Small intestine (tissue), 7 donors: ENCODE measurements at regions not wholly inside any gene's neighbourhood (a gene's known extent, or its start where the extent isn't known, plus 50 kb on each side); places are given as distances from the start of the nearest gene placed in this dataset.

Experiments
- DNase-seq, 2 donors: peaks; one replicate each; pipeline versions ENCODE4 v3.0.0 to v3.0.0-alpha.2; 2013
- FAIRE-seq: peaks from 2 replicates; lab custom pipeline; 2012; peaks lifted over from hg19 to GRCh38; lab: Jason Lieb, UNC
- H3K27ac ChIP-seq, 3 donors: one replicate each; pipeline ENCODE4 v1.5.1; 2013; ENCODE audit warnings: low read length in 2 of 3, mild to moderate bottlenecking in 2 of 3, control low read depth in 1 of 3, inconsistent platforms in 1 of 3, low read depth in 1 of 3, moderate library complexity in 1 of 3
- H3K27me3 ChIP-seq, 3 donors: one replicate each; pipeline ENCODE4 v1.6.1; 2013; ENCODE audit warnings: low read length in 3 of 3, inconsistent platforms in 1 of 3; ENCODE audit not compliant: control insufficient read depth in 3 of 3, insufficient read depth in 3 of 3
- H3K36me3 ChIP-seq, 3 donors: one replicate each; pipeline ENCODE4 v1.6.1; 2013; ENCODE audit warnings: low read length in 3 of 3, inconsistent platforms in 1 of 3, low read depth in 1 of 3, mild to moderate bottlenecking in 1 of 3, moderate library complexity in 1 of 3; ENCODE audit not compliant: control insufficient read depth in 3 of 3, insufficient read depth in 2 of 3
- H3K4me1 ChIP-seq, 3 donors: one replicate each; pipeline ENCODE4 v1.6.1; 2013; ENCODE audit warnings: low read length in 2 of 3, inconsistent platforms in 1 of 3, low read depth in 1 of 3, mild to moderate bottlenecking in 1 of 3, moderate library complexity in 1 of 3; ENCODE audit not compliant: control insufficient read depth in 3 of 3, insufficient read depth in 2 of 3
- H3K4me3 ChIP-seq, 3 donors: one replicate each; pipeline ENCODE4 v1.5.1; 2013; ENCODE audit warnings: low read length in 3 of 3, control low read depth in 1 of 3, inconsistent platforms in 1 of 3, low read depth in 1 of 3, mild to moderate bottlenecking in 1 of 3, moderate library complexity in 1 of 3
- H3K9me3 ChIP-seq, 2 donors: one replicate each; pipeline ENCODE4 v1.6.1; 2013; ENCODE audit warnings: low read depth in 1 of 2, low read length in 1 of 2; ENCODE audit not compliant: control insufficient read depth in 2 of 2, insufficient read depth in 1 of 2
- WGBS, 3 donors: extraction: QIAGEN DNeasy Blood & Tissue Kit; methylation state at CpG; one replicate each; pipeline ENCODE4 v1.1.7; 2013; 5-methylcytosine and 5-hydroxymethylcytosine counted together
- donor health status: healthy with polysubstance abuse.
- donor health status: control.
- donor health status: control.
- donor health status: Bipolar disorder and iron deficiency.
- donor health status: healthy.

- H3K4me1 ChIP-seq: no peaks in the 10 kb centered on the region
- H3K4me3 ChIP-seq: no peak overlapping the region
- FAIRE-seq: no peak
- 58 to 73% (median 66%) methylated on average over 17 of the region's 17 CpGs for WGBS, 3 donors
- H3K9me3 ChIP-seq: no peaks in the 10 kb centered on the region
- no peaks in the 10 kb centered on the region for H3K27me3 ChIP-seq
- H3K36me3 ChIP-seq: no peaks in the 10 kb centered on the region
- no peak overlapping the region for H3K27ac ChIP-seq
- no peak for DNase-seq
Measured at GRCh38 chr20:48164566-48165400, 379.5 kb upstream of the SULF2 start.

DNA sequence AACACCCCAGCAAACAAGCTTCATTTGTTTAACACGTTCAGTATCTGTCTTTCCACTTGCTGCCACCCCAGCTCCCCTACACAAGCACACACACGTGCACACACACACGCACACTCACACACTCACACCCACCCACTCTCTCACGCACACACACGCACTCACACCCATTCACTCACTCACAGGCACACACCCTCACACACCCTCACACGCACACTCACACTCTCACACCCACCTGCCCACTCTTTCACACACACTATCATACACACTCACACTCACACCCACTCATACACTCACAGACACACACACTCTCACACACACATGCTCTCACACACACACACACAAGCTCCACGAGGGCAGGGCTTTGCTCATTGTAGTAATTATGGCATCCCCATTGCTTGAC, 378.8 kb upstream of the SULF2 start:
- DNase-seq (no peak), FAIRE-seq (no peak)
- H3K4me1 ChIP-seq: no peaks in the 10 kb centered on the region
- no peak overlapping the region for H3K4me3 ChIP-seq
- H3K9me3 ChIP-seq: no peaks in the 10 kb centered on the region
- no peaks in the 10 kb centered on the region for H3K27me3 ChIP-seq
- H3K36me3 ChIP-seq: no peaks in the 10 kb centered on the region
- no peak overlapping the region for H3K27ac ChIP-seq
- 62 to 82% (median 66%) methylated on average over 7 of the region's 7 CpGs for WGBS, 3 donors

DNA sequence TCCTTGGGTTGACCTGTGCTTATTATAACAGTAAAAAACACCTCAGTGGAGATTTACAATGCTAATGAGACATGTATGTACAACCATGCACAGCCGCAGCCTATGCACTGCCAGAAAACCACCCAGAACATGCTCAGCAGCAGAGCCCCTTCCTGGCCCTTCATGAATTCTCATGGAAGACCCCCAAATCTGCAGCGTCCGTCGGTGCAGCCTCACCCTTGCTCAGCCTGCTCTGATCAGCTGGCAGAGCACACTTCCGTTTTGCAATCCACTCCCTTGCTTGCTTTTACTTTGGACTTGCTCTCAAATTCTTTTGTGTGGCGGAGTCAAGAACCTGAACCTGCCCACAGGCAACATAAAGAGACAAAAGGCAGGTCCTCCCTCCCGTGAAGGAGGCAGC, 378.2 kb upstream of the SULF2 start:
- DNase-seq: no peak
- H3K36me3 ChIP-seq: no peaks in the 10 kb centered on the region
- H3K4me3 ChIP-seq: no peak overlapping the region
- H3K27ac ChIP-seq: no peak overlapping the region
- H3K27me3 ChIP-seq: no peaks in the 10 kb centered on the region
- no peaks in the 10 kb centered on the region for H3K9me3 ChIP-seq
- FAIRE-seq: no peak
- H3K4me1 ChIP-seq: no peaks in the 10 kb centered on the region
- WGBS, 3 donors: 27 to 55% (median 36%) methylated on average over 7 of the region's 7 CpGs

DNA sequence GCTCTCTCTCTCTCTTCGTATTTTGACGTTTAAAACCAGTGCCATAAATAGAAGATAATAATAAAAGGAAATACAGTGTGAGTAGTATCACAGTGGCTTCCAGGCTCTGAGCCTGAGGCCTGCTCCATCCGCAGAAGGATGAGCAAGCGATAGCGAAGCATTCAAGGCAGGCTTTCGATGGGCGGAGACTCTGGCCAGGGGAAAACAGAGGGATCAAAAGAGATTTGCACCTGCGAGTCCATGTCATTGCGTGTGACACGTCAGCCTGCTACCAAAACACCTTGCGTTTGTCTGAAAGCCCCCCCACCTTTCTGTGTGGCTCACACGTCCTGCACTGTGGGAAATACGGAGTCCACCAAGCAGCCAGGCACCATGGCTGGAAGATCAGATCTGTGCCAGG, 377.3 kb upstream of the SULF2 start:
- no peak for FAIRE-seq

GRCh38 chr20:48159145-48160008, 374.1 kb upstream of the SULF2 start:
- H3K4me3 ChIP-seq: no peak overlapping the region
- FAIRE-seq (no peak), DNase-seq (no peak)
- no peaks in the 10 kb centered on the region for H3K36me3 ChIP-seq
- WGBS, 3 donors: 51 to 66% (median 55%) methylated on average over 11 of the region's 11 CpGs
- H3K9me3 ChIP-seq: peaks cover 0 to 8% of the 10 kb centered on the region in 2 donors
- no peak overlapping the region for H3K27ac ChIP-seq
- no peaks in the 10 kb centered on the region for H3K4me1 ChIP-seq
- no peaks in the 10 kb centered on the region for H3K27me3 ChIP-seq

More for the DNA sequence above, 377.3 kb upstream of the SULF2 start:
- Histone ChIP-seq H3K9me3 (no peaks in the 10 kb centered on the region), H3K4me3 (no peak overlapping the region), H3K27ac (no peak overlapping the region), H3K4me1 (no peaks in the 10 kb centered on the region), H3K36me3 (no peaks in the 10 kb centered on the region), H3K27me3 (no peaks in the 10 kb centered on the region)
- WGBS, 3 donors: 83 to 87% (median 84%) methylated on average over 13 of the region's 13 CpGs
- no peak for DNase-seq

GRCh38 chr20:48158014-48158413, 372.7 kb upstream of the SULF2 start:
- FAIRE-seq (no peak), DNase-seq (no peak)
- WGBS, 3 donors: 42 to 59% (median 57%) methylated on average over 2 of the region's 2 CpGs
- no peak overlapping the region for H3K4me3 ChIP-seq
- no peaks in the 10 kb centered on the region for H3K36me3 ChIP-seq
- H3K4me1 ChIP-seq: no peaks in the 10 kb centered on the region
- peaks cover 0 to 8% of the 10 kb centered on the region in 2 donors for H3K9me3 ChIP-seq
- H3K27me3 ChIP-seq: no peaks in the 10 kb centered on the region
- no peak overlapping the region for H3K27ac ChIP-seq

DNA sequence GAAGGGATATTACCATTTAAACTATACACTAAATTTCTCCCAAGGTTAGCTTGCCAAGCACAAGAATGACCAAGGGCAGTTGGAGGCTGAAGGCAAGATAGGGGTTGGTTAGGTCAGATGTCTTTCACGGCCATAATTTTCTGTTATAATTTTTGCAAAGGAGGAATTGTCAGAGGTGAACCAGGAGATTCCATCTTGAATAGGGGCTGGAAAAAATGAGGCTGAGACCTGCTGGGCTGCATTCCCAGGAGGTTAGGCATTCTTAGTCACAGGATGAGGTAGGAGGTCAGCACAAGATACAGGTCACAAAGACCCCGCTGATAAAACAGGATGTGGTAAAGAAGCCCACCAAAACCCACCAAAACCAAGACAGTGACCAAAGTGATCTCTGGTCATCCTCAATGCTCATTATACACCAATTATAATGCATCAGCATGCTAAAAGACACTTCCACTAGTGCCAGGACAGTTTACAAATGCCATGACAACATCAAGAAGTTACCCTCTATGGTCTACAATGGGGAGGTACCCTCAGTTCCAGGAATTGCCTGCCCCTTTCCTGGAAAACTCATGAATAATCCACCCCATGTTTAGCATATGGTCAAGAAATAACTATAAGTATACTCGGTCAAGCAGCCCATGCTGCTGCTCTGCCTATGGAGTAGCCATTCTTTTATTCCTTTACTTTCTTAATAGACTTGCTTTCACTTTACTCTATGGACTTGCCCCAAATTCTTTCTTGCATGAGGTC, 371.8 kb upstream of the SULF2 start:
- DNase-seq: no peak
- H3K27me3 ChIP-seq: no peaks in the 10 kb centered on the region
- H3K27ac ChIP-seq: no peak overlapping the region
- H3K4me3 ChIP-seq: no peak overlapping the region
- H3K36me3 ChIP-seq: no peaks in the 10 kb centered on the region
- H3K9me3 ChIP-seq: peaks cover 0 to 8% of the 10 kb centered on the region in 2 donors
- 81 to 87% (median 85%) methylated on average over 3 of the region's 3 CpGs for WGBS, 3 donors
- FAIRE-seq: no peak
- no peaks in the 10 kb centered on the region for H3K4me1 ChIP-seq

- DNase-seq: no peak
- Histone ChIP-seq H3K27me3 (no peaks in the 10 kb centered on the region), H3K4me1 (no peaks in the 10 kb centered on the region), H3K9me3 (peaks cover 0 to 8% of the 10 kb centered on the region in 2 donors), H3K36me3 (no peaks in the 10 kb centered on the region), H3K27ac (no peak overlapping the region), H3K4me3 (no peak overlapping the region)
- WGBS, 3 donors: 65 to 82% (median 75%) methylated on average over 2 of the region's 2 CpGs
- no peak for FAIRE-seq
Measured at GRCh38 chr20:48156521-48156920, 371.2 kb upstream of the SULF2 start.
